GM12872 (cell line): ENCODE measurements at regions not wholly inside any gene's neighbourhood (a gene's known extent, or its start where the extent isn't known, plus 50 kb on each side); places are given as distances from the start of the nearest gene placed in this dataset.

Experiments
- TF ChIP-seq, protein P1 (sequence below): IDR thresholded peaks from 3 replicates; pipeline ENCODE4 v1.5.1; 2011; ENCODE audit warnings: low read depth, mild to moderate bottlenecking, low read length, moderate library complexity; ENCODE audit not compliant: insufficient read depth

DNA sequence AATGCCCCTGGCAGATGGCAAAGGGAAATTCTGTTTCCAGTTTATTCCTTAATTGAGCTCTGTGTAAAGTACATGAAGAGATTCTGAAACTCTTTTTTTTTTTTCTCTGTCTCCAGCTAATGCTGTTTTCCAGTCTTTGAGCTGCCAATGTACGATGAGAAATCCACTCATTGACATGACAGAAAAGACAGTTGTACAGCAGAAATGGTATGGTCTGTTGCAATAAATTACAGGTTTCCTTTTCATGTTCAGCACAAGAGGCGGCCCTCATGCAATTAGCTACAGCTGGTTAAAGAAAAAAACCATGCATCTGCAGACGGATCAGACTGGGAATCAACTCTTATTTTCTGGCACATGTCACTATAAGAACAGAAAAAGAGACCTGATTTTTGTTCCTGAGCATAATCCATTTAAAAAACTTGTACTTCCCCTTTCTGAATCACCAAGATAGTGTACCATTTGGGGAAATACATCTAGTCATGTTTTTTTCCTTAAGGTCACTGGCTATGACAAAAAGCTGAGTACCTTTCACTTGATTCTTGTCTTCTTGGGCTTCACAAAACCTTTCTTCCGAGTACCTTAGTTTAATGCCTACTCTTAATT is 289.8 kb upstream of the PREP start:
- TF ChIP-seq, protein P1, sequence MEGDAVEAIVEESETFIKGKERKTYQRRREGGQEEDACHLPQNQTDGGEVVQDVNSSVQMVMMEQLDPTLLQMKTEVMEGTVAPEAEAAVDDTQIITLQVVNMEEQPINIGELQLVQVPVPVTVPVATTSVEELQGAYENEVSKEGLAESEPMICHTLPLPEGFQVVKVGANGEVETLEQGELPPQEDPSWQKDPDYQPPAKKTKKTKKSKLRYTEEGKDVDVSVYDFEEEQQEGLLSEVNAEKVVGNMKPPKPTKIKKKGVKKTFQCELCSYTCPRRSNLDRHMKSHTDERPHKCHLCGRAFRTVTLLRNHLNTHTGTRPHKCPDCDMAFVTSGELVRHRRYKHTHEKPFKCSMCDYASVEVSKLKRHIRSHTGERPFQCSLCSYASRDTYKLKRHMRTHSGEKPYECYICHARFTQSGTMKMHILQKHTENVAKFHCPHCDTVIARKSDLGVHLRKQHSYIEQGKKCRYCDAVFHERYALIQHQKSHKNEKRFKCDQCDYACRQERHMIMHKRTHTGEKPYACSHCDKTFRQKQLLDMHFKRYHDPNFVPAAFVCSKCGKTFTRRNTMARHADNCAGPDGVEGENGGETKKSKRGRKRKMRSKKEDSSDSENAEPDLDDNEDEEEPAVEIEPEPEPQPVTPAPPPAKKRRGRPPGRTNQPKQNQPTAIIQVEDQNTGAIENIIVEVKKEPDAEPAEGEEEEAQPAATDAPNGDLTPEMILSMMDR = no peak

DNA sequence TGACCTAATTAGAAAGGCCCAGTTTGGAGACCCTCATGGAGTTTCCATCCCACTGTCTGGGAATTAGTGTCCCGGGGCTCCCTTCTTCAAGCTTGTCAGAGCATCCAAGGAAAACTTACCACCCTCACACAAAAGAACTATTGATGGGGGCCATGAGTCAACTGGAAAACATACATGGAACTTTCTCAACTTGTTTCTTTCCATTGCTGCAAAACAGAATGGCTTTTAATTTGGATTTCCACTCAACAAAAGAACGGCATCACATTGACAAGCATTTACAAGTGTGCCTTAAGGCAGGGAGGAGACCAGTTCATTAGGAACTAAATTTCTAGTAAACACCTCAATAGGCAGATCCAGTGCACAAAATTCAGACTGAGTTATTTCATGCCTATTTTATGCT is 289.1 kb upstream of the PREP start:
- TF ChIP-seq, protein P1 = no peak

DNA sequence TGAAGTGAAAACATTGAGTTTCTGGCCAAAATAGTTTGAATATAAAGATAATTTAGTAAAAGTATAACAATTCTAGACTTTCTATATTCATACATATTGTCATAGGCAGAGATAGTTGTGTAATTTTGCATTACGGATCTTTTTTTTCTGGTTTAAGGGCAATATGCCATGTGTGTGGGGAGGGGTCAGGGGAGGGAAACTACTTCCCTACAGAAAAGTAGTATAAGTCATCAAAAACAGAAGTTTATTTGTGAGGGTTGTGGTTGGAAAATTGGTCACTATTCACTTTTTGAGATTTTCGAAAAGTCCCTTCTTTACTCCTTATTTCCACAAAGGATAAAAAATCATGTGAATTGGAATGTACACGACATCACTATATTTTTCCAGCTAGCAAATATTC is 288.2 kb upstream of the PREP start:
- TF ChIP-seq, protein P1 = no peak

DNA sequence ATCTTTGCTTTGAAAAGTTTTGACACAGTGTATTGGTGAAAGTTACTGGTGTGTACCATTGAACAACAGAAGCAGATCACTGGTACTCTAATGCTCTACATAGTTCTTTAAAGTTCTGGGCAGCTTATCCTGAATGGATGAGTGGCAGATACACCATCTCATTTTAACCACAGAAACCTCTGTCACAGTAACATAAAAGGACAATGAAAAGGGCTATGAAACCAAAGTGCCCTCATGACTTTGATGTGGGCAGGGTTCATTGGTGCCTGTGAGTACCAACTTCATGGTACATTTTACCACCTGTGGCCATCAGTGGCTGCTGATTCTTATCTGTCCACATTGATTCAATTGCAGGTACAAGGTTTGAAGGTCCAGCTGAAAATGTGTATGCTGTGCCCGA is 285.7 kb upstream of the PREP start:
- TF ChIP-seq, protein P1 = no peak

DNA sequence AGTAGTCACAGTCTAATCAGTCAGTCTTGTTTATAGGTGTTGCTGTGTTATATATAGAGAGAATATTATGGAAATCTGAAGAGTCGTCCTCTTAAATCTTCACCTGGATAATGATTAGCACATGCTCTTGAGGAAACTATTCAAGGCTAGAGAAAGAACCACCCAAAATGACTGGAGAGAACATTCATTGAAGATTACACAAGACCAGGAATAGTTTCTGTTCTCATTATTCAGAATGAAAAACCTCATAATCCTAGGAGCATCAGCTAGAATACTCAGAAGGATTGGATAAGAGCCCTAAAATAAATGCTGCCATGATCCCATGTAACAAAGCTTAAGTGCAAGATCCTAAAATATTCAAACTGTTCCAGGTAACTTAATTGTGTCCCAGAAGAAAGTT is 278.2 kb upstream of the PREP start:
- TF ChIP-seq, protein P1 = no peak

DNA sequence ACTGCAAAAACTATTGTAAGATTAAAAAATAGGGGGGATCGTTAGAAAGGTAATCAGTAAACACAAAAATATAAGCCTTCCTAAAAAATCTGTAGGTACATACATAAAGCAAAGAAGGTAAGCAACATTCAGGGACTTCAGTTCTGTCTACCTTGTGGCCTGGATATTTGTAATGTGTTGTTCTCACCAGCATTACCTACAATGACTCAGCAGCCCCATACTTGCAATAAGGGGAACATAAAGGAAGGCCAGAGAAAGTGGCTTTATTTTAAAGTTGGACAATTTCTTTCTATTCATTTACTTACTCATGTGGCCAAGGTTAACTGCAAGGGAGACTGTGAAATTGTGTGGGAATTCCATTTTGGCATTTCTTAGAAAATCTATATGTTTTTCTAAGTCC is 277.2 kb upstream of the PREP start:
- TF ChIP-seq, protein P1 = no peak

DNA sequence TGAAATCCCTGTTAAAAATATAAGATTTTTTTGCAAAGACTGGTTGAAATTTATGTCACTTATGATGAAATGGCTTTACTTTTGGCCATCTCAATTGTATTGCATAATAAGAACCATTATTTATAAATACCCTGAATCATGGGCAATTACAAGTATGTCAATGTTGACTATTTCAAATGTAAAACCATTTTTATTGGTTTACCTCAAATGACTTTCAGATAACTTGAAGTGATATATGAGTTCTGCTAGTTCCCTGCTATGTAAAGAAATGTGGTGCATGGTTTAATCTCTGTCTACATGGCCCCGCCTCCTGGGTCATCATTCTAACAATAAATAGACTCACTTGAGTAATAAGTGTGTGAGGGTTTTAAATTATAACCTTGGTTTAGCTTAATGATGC is 275.6 kb upstream of the PREP start:
- TF ChIP-seq, protein P1 = no peak
